Left ventricle myocardium inferior (tissue), 1 donor: ENCODE measurements at regions not wholly inside any gene's neighbourhood (a gene's known extent, or its start where the extent isn't known, plus 50 kb on each side); places are given as distances from the start of the nearest gene placed in this dataset.

Source experiments
- DNase-seq: peaks from one replicate; pipeline ENCODE4 v3.0.0-alpha.2; 2020
- H3K27ac ChIP-seq: fragments of 200-600 bp; replicated peaks from 2 replicates; pipeline ENCODE4 v1.8.0; 2021
- H3K27me3 ChIP-seq: fragments of 200-600 bp; 2 replicates; pipeline ENCODE4 v1.8.0; 2021; ENCODE audit warnings: low read depth
- H3K36me3 ChIP-seq: fragments of 200-600 bp; 2 replicates; pipeline ENCODE4 v1.8.0; 2021
- H3K4me1 ChIP-seq: fragments of 200-600 bp; 2 replicates; pipeline ENCODE4 v1.8.0; 2021
- H3K4me3 ChIP-seq: fragments of 200-600 bp; 2 replicates; pipeline ENCODE4 v1.8.0; 2021; ENCODE audit warnings: mild to moderate bottlenecking, moderate library complexity
- H3K9me3 ChIP-seq: fragments of 200-600 bp; replicated peaks from 2 replicates; pipeline ENCODE4 v1.8.0; 2021
- intact Hi-C: fragments of 100-400 bp; cut with micrococcal nuclease; formaldehyde crosslinking; loops from one replicate; pipeline ENCODE4 v1.11.0; 2022
- TF ChIP-seq, protein P1 (sequence below): fragments of 200-600 bp; IDR thresholded peaks from 2 replicates; pipeline ENCODE4 v1.8.0; 2021; ENCODE audit warnings: antibody characterized with exemption, mild to moderate bottlenecking, borderline replicate concordance
- donor health status: DM: no; HTN: yes; CAD: no; lungs with severe emphysema.

DNA sequence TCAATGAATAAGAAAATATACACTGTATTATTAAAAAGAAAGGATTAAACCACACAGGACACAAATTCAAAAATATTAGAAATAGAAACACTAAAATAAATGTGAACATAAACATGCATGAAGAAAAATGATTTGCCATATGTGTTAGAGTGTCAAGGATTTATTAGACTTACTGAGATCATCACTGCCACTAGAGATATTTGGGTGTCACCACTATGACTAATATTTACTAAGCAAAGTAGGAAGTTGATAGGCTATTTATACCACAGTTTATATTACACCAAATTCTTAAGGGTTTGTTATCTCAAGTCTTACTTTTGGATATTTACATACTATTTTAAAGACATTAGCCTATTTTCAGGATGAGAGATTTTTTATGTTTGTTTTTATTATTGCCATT, 575.0 kb upstream of the SGO1 start:
- Histone ChIP-seq H3K4me1 (no peaks in the 10 kb centered on the region), H3K27ac (no peak overlapping the region), H3K9me3 (no peaks in the 10 kb centered on the region), H3K36me3 (no peaks in the 10 kb centered on the region), H3K27me3 (no peaks in the 10 kb centered on the region), H3K4me3 (no peak overlapping the region)
- intact Hi-C loops: no loop called here
- no peak for DNase-seq
- TF ChIP-seq, protein P1, sequence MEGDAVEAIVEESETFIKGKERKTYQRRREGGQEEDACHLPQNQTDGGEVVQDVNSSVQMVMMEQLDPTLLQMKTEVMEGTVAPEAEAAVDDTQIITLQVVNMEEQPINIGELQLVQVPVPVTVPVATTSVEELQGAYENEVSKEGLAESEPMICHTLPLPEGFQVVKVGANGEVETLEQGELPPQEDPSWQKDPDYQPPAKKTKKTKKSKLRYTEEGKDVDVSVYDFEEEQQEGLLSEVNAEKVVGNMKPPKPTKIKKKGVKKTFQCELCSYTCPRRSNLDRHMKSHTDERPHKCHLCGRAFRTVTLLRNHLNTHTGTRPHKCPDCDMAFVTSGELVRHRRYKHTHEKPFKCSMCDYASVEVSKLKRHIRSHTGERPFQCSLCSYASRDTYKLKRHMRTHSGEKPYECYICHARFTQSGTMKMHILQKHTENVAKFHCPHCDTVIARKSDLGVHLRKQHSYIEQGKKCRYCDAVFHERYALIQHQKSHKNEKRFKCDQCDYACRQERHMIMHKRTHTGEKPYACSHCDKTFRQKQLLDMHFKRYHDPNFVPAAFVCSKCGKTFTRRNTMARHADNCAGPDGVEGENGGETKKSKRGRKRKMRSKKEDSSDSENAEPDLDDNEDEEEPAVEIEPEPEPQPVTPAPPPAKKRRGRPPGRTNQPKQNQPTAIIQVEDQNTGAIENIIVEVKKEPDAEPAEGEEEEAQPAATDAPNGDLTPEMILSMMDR: no peak

DNA sequence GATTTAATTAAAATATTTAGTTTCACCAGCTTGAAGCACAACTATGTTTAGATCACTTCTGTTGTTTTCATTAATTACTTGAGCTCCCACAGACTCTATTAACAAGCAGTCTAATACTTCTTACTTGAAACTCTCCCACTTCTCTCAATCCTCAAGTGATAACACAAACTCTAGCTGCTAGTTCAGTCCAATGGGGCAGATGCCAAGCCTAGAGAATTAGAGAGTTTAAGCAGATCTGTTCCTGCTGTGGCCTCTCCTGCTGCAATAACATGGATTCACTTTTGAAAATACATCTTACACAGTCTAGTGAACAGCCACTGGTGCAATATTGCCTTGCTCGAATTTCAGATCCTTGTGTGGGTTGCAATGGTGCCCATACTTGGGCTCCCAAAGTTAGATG, 566.4 kb upstream of the SGO1 start:
- no peaks in the 10 kb centered on the region for H3K27me3 ChIP-seq
- peaks cover 6% of the 10 kb centered on the region for H3K9me3 ChIP-seq
- no peak overlapping the region for H3K4me3 ChIP-seq
- intact Hi-C loops: no loop called here
- no peaks in the 10 kb centered on the region for H3K36me3 ChIP-seq
- TF ChIP-seq, protein P1: no peak
- no peaks in the 10 kb centered on the region for H3K4me1 ChIP-seq
- no peak overlapping the region for H3K27ac ChIP-seq
- no peak for DNase-seq

DNA sequence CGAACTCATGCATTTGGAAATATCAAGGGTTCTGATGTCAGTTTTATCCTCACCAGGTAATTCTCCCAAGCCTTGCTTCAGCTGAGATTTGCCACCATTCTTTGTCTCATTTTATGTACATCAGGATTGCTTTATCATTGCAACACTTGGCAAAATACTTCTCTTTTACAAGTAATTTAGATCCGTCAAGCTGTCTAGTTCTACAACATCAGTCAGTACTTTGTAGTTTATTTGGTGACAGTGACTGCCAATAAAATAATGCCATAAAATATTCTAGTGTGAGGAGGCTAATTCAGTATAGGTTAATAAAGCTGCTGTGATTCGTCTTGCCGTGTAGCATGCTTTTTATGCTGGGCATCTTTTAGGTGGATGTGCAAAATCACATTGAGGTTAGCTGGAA, 565.3 kb upstream of the SGO1 start:
- H3K36me3 ChIP-seq: no peaks in the 10 kb centered on the region
- H3K4me3 ChIP-seq: no peak overlapping the region
- intact Hi-C loops: no loop called here
- no peaks in the 10 kb centered on the region for H3K4me1 ChIP-seq
- no peaks in the 10 kb centered on the region for H3K27me3 ChIP-seq
- H3K27ac ChIP-seq: no peak overlapping the region
- H3K9me3 ChIP-seq: peaks cover 6% of the 10 kb centered on the region
- TF ChIP-seq, protein P1: no peak
- DNase-seq: no peak

DNA sequence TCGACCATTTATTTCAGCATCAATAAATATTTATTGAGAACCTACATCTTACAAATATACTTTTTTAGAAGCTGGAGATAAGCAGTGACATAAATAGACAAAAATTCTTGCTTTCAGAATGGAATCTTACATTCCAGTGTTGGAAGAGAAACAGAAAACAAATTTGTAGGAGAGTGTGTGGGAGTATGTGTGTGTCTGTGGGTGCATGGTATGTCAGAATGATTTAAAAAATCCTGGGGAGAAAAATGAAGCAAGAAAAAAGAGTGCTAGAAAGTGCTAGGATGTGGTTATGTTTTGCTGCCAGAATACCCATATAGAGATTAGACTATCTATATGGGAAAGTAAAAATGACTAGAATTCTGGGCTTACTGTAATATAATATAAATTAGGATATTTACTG, 561.7 kb upstream of the SGO1 start:
- no peak for DNase-seq
- no peaks in the 10 kb centered on the region for H3K27me3 ChIP-seq
- intact Hi-C loops: no loop called here
- TF ChIP-seq, protein P1: no peak
- H3K4me1 ChIP-seq: no peaks in the 10 kb centered on the region
- no peaks in the 10 kb centered on the region for H3K36me3 ChIP-seq
- peaks cover 6% of the 10 kb centered on the region for H3K9me3 ChIP-seq
- no peak overlapping the region for H3K4me3 ChIP-seq
- H3K27ac ChIP-seq: no peak overlapping the region

DNA sequence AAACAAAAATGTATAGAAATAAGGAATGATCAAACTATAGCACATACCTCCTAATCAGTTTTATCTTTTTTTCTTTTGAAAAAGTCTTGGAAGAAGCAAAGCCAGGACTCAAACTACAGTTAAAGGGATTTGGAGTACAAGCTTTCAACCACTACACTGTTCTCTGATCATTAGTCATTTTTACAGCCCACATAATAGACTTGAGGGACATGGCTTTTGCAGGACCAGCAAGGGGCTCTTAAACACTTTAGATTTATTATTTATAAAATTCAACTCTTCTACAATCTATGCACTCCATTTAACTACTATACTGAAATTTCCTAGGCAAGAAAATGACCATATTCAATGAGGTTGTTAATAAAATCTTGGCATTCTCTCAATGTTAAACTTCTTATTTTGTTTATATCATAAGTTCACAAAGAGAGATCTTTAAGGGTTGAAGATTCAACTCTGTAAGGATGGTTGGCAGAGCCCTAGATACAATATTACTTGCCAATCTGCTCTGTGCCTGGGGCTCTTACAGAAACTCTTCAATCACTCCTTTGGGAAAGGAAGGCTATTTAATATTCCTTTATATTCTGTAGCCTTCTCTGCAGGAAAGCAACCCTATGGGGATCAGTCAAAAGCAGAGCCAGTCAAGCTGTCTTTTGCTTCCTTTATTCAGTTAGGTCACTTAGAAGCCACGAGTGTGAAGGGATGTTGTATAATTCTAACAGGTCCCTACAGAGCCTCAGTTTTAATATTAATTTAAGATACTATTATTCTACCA, 557.7 kb upstream of the SGO1 start:
- Histone ChIP-seq H3K9me3 (no peaks in the 10 kb centered on the region), H3K4me3 (no peak overlapping the region), H3K27ac (no peak overlapping the region), H3K36me3 (no peaks in the 10 kb centered on the region), H3K27me3 (no peaks in the 10 kb centered on the region), H3K4me1 (no peaks in the 10 kb centered on the region)
- intact Hi-C loops: loop anchor here (5.0 kb wide), 1 partner anchor 231 kb away; no protein-coding TSS in a partner anchor
- TF ChIP-seq, protein P1: no peak
- no peak for DNase-seq
